T-helper 2 cell treated with Interferon-gamma antibody and Interleukin-4, amounts not matched to agents 100 ng/mL and 5 ng/mL, for 36 hours (primary cell): ENCODE measurements at regions not wholly inside any gene's neighbourhood (a gene's known extent, or its start where the extent isn't known, plus 50 kb on each side); places are given as distances from the start of the nearest gene placed in this dataset.
"Not testable (repeated sequence)": the region's sequence is repeated elsewhere in the genome, so short reads cannot be mapped to it uniquely, and the experiment has no call there.

Experiments used
- intact Hi-C: fragments of 100-400 bp; cut with micrococcal nuclease; formaldehyde crosslinking; loops from one replicate; pipeline ENCODE4 v1.15.1; 2023

GRCh38 chr4:12487000-12487399, 997.1 kb downstream of the RAB28 start:
- intact Hi-C loops = no loop called here

DNA sequence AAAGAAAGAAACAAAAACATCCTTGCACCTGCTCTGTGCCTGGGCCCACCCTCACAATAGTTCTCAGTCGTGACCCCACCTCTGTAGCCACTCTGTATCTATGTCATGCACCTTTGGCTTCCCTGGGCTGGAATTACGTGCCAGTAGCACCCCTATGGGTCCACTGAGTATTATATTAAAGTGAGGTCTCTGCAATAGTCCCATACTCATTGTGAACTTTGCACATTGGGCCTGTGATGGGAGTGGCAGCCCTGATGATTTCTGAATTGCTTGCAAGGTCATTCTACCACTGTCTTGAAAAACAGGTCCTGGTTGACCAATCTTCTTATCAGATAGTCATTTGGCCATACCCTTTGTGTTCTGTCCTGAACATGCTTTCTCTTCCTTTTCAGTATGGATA, 1012.1 kb downstream of the RAB28 start:
- intact Hi-C loops = no loop called here

- intact Hi-C loops = no loop called here
These were observed 1012.9 kb downstream of the RAB28 start for GRCh38 chr4:12471193-12471592.

DNA sequence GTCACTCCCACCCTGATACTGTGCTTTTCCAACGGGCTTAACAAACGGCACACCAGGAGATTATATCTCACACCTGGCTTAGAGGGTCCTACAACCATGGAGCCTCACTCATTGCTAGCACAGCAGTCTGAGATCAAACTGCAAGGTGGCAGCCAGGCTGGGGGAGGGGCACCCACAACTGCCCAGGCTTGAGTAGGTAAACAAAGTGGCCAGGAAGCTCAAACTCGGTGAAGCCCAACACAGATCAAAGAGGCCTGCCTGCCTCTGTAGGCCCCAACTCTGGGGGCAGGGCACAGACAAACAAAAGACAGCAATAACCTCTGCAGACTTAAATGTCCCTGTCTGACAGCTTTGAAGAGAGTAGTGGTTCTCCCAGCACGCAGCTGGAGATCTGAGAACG, 1022.6 kb downstream of the RAB28 start:
- intact Hi-C loops = not testable (repeated sequence)

GRCh38 chr4:12459126-12459525, 1025.0 kb downstream of the RAB28 start:
- intact Hi-C loops = no loop called here

GRCh38 chr4:12458621-12459020, 1025.5 kb downstream of the RAB28 start:
- intact Hi-C loops = no loop called here

- intact Hi-C loops = no loop called here
These were observed 1023.6 kb upstream of the HS3ST1 start for GRCh38 chr4:12452291-12452690.

- intact Hi-C loops = no loop called here
These were observed 1018.8 kb upstream of the HS3ST1 start for GRCh38 chr4:12447451-12447850.

- intact Hi-C loops = no loop called here
These were observed 1018.0 kb upstream of the HS3ST1 start for GRCh38 chr4:12446657-12447185.

GRCh38 chr4:12446256-12446655, 1017.6 kb upstream of the HS3ST1 start:
- intact Hi-C loops = no loop called here

- intact Hi-C loops = no loop called here
These were observed 1017.1 kb upstream of the HS3ST1 start for GRCh38 chr4:12445711-12446235.

- intact Hi-C loops = no loop called here
These were observed 1011.1 kb upstream of the HS3ST1 start for GRCh38 chr4:12439633-12440305.

- intact Hi-C loops = not testable (repeated sequence)
These were observed 1002.6 kb upstream of the HS3ST1 start for GRCh38 chr4:12431259-12431658.

DNA sequence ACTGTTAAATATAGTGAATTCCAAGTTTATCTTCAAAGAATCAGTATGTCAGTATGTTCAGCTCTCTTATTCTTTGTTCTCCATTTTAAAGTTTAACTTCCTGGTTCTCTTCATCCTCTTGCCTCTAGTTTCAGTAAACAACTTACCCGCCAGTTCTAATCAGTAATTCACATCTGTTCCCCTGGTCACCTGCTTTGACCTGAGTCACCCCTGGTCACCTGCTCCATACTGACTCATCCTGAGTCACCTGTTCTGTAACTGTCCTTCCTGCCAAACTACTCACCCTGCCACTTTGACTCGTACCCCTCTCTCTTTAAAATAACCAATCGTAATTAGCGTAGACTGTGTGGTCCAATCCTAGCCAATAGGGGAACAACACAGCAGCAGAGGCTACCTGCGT, 992.7 kb upstream of the HS3ST1 start:
- intact Hi-C loops = no loop called here

- intact Hi-C loops = no loop called here
These were observed 988.1 kb upstream of the HS3ST1 start for GRCh38 chr4:12416755-12417154.

DNA sequence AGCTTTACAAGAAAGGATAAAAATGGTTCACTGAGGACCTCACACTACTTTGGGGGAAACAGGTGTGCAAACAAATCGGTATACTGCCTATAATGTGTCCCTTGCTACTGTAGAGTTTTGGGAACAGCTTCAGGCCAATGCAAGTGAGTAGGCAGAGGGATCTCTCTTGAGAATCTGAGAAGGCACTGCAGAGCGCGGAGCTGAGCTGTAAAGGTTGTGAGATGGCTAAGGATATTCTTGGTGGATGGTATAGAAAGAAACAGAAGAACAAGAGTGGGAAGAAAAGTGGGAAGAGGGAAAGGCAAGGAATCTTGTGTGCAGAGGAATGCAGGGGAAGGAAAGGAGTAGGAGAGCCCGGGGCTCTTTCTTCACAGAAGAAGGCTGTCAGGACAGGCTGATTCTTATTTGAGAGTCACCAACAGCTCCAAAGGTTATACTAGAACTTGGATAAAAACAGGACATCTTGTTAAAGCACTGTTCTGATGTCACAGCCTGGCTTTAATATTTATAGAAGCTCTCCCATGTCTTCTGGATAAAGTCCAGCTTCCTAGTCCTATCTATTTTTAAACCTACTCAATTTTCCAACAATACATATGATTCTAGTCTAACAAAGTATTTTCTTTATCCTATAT, 985.6 kb upstream of the HS3ST1 start:
- intact Hi-C loops = no loop called here

- intact Hi-C loops = no loop called here
These were observed 982.4 kb upstream of the HS3ST1 start for GRCh38 chr4:12411072-12411471.

GRCh38 chr4:12409507-12410190, 981.0 kb upstream of the HS3ST1 start:
- intact Hi-C loops = no loop called here

GRCh38 chr4:12408364-12408763, 979.7 kb upstream of the HS3ST1 start:
- intact Hi-C loops = no loop called here

GRCh38 chr4:12403175-12403574, 974.5 kb upstream of the HS3ST1 start:
- intact Hi-C loops = no loop called here

- intact Hi-C loops = no loop called here
These were observed 971.1 kb upstream of the HS3ST1 start for GRCh38 chr4:12399781-12400180.

GRCh38 chr4:12393631-12394262, 965.1 kb upstream of the HS3ST1 start:
- intact Hi-C loops = no loop called here
